ENCODE measurements at regions not wholly inside any gene's neighbourhood (a gene's known extent, or its start where the extent isn't known, plus 50 kb on each side); places are given as distances from the start of the nearest gene placed in this dataset.

- no TSS peak for BruUV-seq (replicated peaks)
- Histone ChIP-seq H3K27ac (ENCODE audit: extremely low read depth, low read depth, low read length) (no peak overlapping the region), H2AFZ (ENCODE audit: low read depth, low read length) (no peak overlapping the region), H3K4me2 (ENCODE audit: insufficient read depth, low read length) (no peak overlapping the region), H3K9me3 (replicated peaks; ENCODE audit: control insufficient read depth, insufficient read depth, low read depth, low read length) (no peaks in the 10 kb centered on the region), H3K9ac (ENCODE audit: insufficient read depth in 1 of 2, low read depth in 2 of 2, low read length in 2 of 2) (no peak overlapping the region), H3K4me1 (replicated peaks in 1 of 2; ENCODE audit: control insufficient read depth in 2 of 2, insufficient read depth in 2 of 2, low read length in 2 of 2) (no peaks in the 10 kb centered on the region; a peak in 1 of 5 replicates), H3K9me1 (ENCODE audit: control insufficient read depth, insufficient read depth, low read length) (no peaks in the 10 kb centered on the region), H3K79me2 (ENCODE audit: control insufficient read depth, insufficient read depth, low read length) (no peaks in the 10 kb centered on the region), H3K27me3 (ENCODE audit: control insufficient read depth in 2 of 2, insufficient read depth in 2 of 2, low read length in 2 of 2) (no peaks in the 10 kb centered on the region; a peak in 1 of 5 replicates), H3K36me3 (ENCODE audit: control insufficient read depth, insufficient read depth, low read length) (no peaks in the 10 kb centered on the region), H3K4me3 (no peak overlapping the region), H4K20me1 (replicated peaks; ENCODE audit: control insufficient read depth, insufficient read depth, low read length) (no peaks in the 10 kb centered on the region)
- ATAC-seq: no peak
- in situ Hi-C loops (cut with MboI) (no loop called here), intact Hi-C loops (cut with micrococcal nuclease) (no loop called here)
- WGBS (ENCODE audit: insufficient coverage, low coverage, missing lambda C conversion rate): 30% methylated on average over 2 of the region's 2 CpGs
- CTCF ChIA-PET (ENCODE audit: low intra/inter-chr PET ratio): no interaction called here
- POLR2A ChIA-PET: no interaction called here
- DNase-seq (ENCODE audit: extremely low read depth in 1 of 4, low spot score in 3 of 4): no peak
- no peak for FAIRE-seq
- TF ChIP-seq L3MBTL2 (IDR thresholded peaks at IDR 0.05) (no peak), POLR2AphosphoS5 (IDR thresholded peaks at IDR 0.05; ENCODE audit: control insufficient read depth, insufficient read depth, low read depth, low read length) (no peak), CBX1 (IDR thresholded peaks at IDR 0.05; ENCODE audit: low read depth) (no peak), THRA (IDR thresholded peaks at IDR 0.05) (no peak), ZNF239 (CRISPR knock-in tag; IDR thresholded peaks at IDR 0.05) (no peak), ZNF717 (CRISPR knock-in tag; IDR thresholded peaks at IDR 0.05) (no peak), ZC3H4 (CRISPR knock-in tag; IDR thresholded peaks at IDR 0.05; ENCODE audit: borderline replicate concordance) (no peak), HDGF (IDR thresholded peaks at IDR 0.05) (no peak), ZNF12 (CRISPR knock-in tag; IDR thresholded peaks at IDR 0.05) (no peak), RAD51 (IDR thresholded peaks at IDR 0.05; ENCODE audit: borderline replicate concordance, low read depth) (no peak), HNRNPK (IDR thresholded peaks at IDR 0.05; ENCODE audit: low read depth, low read length, poor library complexity, severe bottlenecking) (no peak), ZNF398 (CRISPR knock-in tag; IDR thresholded peaks at IDR 0.05) (no peak), GATAD2B (IDR thresholded peaks at IDR 0.05; ENCODE audit: borderline replicate concordance) (no peak)
Measured at GRCh38 chr14:71214241-71214640, 307.0 kb downstream of the PCNX1 start.

Data from K562 (cell line).